ENCODE measurements at regions not wholly inside any gene's neighbourhood (a gene's known extent, or its start where the extent isn't known, plus 50 kb on each side); places are given as distances from the start of the nearest gene placed in this dataset.

DNA sequence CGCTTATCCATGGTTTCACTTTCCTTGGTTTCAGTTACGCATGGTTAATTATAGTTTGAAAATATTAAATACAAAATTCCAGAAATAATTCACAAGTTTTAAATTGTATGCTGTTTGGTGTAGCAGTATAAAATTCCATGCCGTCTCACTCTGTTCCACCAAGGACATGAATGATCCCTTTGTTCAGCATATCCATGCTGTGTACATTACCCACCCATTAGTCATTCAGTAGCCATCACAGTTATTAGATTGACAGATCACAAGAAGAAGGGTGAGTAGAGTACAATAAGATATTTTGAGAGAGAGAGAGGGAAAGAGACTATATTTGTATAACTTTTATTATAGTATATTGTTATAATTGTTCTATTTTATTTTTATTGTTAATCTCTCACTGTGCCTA, 535.5 kb downstream of the SQOR start:
- Histone ChIP-seq H3K14ac (ENCODE audit: insufficient read length) (no peak overlapping the region), H2BK12ac (ENCODE audit: low read depth, low read length) (no peak overlapping the region), H2AFZ (ENCODE audit: low read length) (no peak overlapping the region), H3K79me1 (ENCODE audit: low read depth, low read length) (no peaks in the 10 kb centered on the region), H3K9me3 (ENCODE audit: insufficient read depth in 2 of 2, low read depth in 1 of 2, low read length in 1 of 2) (peaks cover 3 to 8% of the 10 kb centered on the region in 2 experiments; a peak in 3 of 4 replicates), H3K4me2 (ENCODE audit: insufficient read depth in 1 of 2, low read depth in 2 of 2, low read length in 2 of 2) (no peak overlapping the region), H4K20me1 (replicated peaks in 1 of 2; ENCODE audit: control insufficient read depth in 1 of 2, insufficient read depth in 2 of 2, low read length in 2 of 2) (no peaks in the 10 kb centered on the region), H3K9ac (replicated peaks in 1 of 4; ENCODE audit: extremely low read depth in 1 of 4, low read depth in 3 of 4, low read length in 3 of 4) (no peak overlapping the region), H3K4me1 (replicated peaks in 1 of 4; ENCODE audit: control insufficient read depth in 3 of 4, insufficient read depth in 4 of 4, low read length in 3 of 4) (no peaks in the 10 kb centered on the region), H3K4ac (replicated peaks; ENCODE audit: insufficient read length, low read depth, low read length) (no peak overlapping the region), H2BK5ac (ENCODE audit: low read depth, low read length) (no peak overlapping the region), H3K27me3 (replicated peaks in 1 of 4; ENCODE audit: control insufficient read depth in 3 of 4, extremely low read depth in 1 of 4, insufficient read depth in 3 of 4, low read length in 3 of 4) (no peaks in the 10 kb centered on the region), H3K27ac (ENCODE audit: low read depth, low read length) (no peak overlapping the region), H2BK15ac (ENCODE audit: low read length) (no peak overlapping the region), H3K23me2 (ENCODE audit: low read depth, low read length) (no peaks in the 10 kb centered on the region), H2BK120ac (replicated peaks; ENCODE audit: low read depth, low read length) (no peak overlapping the region), H3K18ac (ENCODE audit: extremely low read depth, low read length) (no peak overlapping the region), H3K4me3 (ENCODE audit: extremely low read depth in 1 of 4, insufficient read depth in 2 of 4, low read depth in 3 of 4, low read length in 4 of 4) (no peak overlapping the region), H2AK5ac (ENCODE audit: low read depth, low read length) (no peak overlapping the region), H2BK20ac (ENCODE audit: low read length) (no peak overlapping the region), H4K8ac (ENCODE audit: extremely low read depth, insufficient read depth, low read length) (no peak overlapping the region), H3K79me2 (ENCODE audit: control insufficient read depth in 1 of 2, insufficient read depth in 2 of 2, low read length in 2 of 2) (no peaks in the 10 kb centered on the region), H3K56ac (replicated peaks; ENCODE audit: insufficient read length, low read depth, low read length) (no peak overlapping the region), H4K91ac (replicated peaks; ENCODE audit: insufficient read length, low read length) (no peak overlapping the region), H3K23ac (ENCODE audit: insufficient read length) (no peak overlapping the region), H4K5ac (ENCODE audit: insufficient read length, low read depth, low read length) (no peak overlapping the region), H3K36me3 (ENCODE audit: control insufficient read depth in 2 of 4, insufficient read depth in 4 of 4, low read length in 3 of 4) (peaks cover 0 to 4% (median 0%) of the 10 kb centered on the region in 4 experiments; a peak in 2 of 8 replicates)
- TF ChIP-seq CEBPB (IDR thresholded peaks at IDR 0.05; ENCODE audit: low read depth, low read length) (no peak), HDAC6 (IDR thresholded peaks at IDR 0.05; ENCODE audit: low read depth, low read length) (no peak), POLR2A (IDR thresholded peaks at IDR 0.05; ENCODE audit: control extremely low read depth in 1 of 2, low read depth in 2 of 2, low read length in 2 of 2) (no peak), BRCA1 (IDR thresholded peaks at IDR 0.05; ENCODE audit: low read depth, low read length) (no peak), RFX5 (IDR thresholded peaks at IDR 0.05; ENCODE audit: borderline replicate concordance, low read depth, low read length) (no peak)
- no peak for DNase-seq (ENCODE audit: low read depth in 1 of 2, low spot score in 2 of 2)
- no peak for FAIRE-seq
- ChIA-PET CTCF (ENCODE audit: partially characterized antibody) (no interaction called here), POLR2A (ENCODE audit: partially characterized antibody) (no interaction called here)
- WGBS, 2 experiments (ENCODE audit: extremely low coverage in 1 of 2, insufficient coverage in 1 of 2, insufficient read length in 1 of 2, insufficient replicate concordance in 2 of 2, low coverage in 1 of 2, low lambda C conversion rate in 2 of 2, missing lambda C conversion rate in 1 of 2) = 98% methylated on average over 3 of the region's 3 CpGs; no CpG with 5 or more reads in 1 of the 2 experiments

Measured in H1 (cell line).